Calu3 (cell line): ENCODE measurements at regions not wholly inside any gene's neighbourhood (a gene's known extent, or its start where the extent isn't known, plus 50 kb on each side); places are given as distances from the start of the nearest gene placed in this dataset.
"Not testable (repeated sequence)": the region's sequence is repeated elsewhere in the genome, so short reads cannot be mapped to it uniquely, and the experiment has no call there.

ENCODE experiments used
- BruUV-seq: library from RNA; stranded (reverse); fragments of 400-500 nt; replicated peaks from 2 replicates; lab custom pipeline; 2021; lab: Mats Ljungman, UMichigan
- CTCF ChIA-PET: fragments of 300-600 bp; sonication (Branson Sonifier 250); formaldehyde crosslinking; loops from one replicate; lab custom pipeline; 2022; ENCODE audit warnings: antibody characterized with exemption; lab: Charles Lee
- DNase-seq: peaks from one replicate; pipeline ENCODE4 v3.0.0; 2022
- H3K27ac Mint-ChIP-seq: one replicate; pipeline ENCODE4 v1.8.0; 2022; ENCODE audit warnings: mixed read lengths; ENCODE audit not compliant: unreplicated experiment
- H3K27me3 Mint-ChIP-seq: one replicate; pipeline ENCODE4 v1.8.0; 2022; ENCODE audit warnings: mixed read lengths; ENCODE audit not compliant: unreplicated experiment
- H3K36me3 Mint-ChIP-seq: one replicate; pipeline ENCODE4 v1.8.0; 2022; ENCODE audit warnings: mild to moderate bottlenecking, moderate library complexity, mixed read lengths; ENCODE audit not compliant: insufficient read depth, unreplicated experiment
- H3K4me1 Mint-ChIP-seq: one replicate; pipeline ENCODE4 v1.8.0; 2022; ENCODE audit warnings: mild to moderate bottlenecking, low read depth, mixed read lengths; ENCODE audit not compliant: unreplicated experiment
- H3K4me3 Mint-ChIP-seq: one replicate; pipeline ENCODE4 v1.8.0; 2022; ENCODE audit warnings: mild to moderate bottlenecking, low read depth, moderate library complexity, mixed read lengths; ENCODE audit not compliant: unreplicated experiment
- H3K9me3 Mint-ChIP-seq: one replicate; pipeline ENCODE4 v1.8.0; 2022; ENCODE audit warnings: low read depth, mixed read lengths; ENCODE audit not compliant: unreplicated experiment
- intact Hi-C: fragments of 100-400 bp; cut with micrococcal nuclease; formaldehyde crosslinking; loops from one replicate; pipeline ENCODE4 v1.10.0; 2022; ENCODE audit not compliant: unreplicated experiment
- TF ChIP-seq, protein P1 (sequence below): fragments of 200-600 bp; IDR thresholded peaks from one replicate; pipeline ENCODE4 v1.8.0; 2022; ENCODE audit warnings: antibody characterized with exemption; ENCODE audit not compliant: unreplicated experiment

DNA sequence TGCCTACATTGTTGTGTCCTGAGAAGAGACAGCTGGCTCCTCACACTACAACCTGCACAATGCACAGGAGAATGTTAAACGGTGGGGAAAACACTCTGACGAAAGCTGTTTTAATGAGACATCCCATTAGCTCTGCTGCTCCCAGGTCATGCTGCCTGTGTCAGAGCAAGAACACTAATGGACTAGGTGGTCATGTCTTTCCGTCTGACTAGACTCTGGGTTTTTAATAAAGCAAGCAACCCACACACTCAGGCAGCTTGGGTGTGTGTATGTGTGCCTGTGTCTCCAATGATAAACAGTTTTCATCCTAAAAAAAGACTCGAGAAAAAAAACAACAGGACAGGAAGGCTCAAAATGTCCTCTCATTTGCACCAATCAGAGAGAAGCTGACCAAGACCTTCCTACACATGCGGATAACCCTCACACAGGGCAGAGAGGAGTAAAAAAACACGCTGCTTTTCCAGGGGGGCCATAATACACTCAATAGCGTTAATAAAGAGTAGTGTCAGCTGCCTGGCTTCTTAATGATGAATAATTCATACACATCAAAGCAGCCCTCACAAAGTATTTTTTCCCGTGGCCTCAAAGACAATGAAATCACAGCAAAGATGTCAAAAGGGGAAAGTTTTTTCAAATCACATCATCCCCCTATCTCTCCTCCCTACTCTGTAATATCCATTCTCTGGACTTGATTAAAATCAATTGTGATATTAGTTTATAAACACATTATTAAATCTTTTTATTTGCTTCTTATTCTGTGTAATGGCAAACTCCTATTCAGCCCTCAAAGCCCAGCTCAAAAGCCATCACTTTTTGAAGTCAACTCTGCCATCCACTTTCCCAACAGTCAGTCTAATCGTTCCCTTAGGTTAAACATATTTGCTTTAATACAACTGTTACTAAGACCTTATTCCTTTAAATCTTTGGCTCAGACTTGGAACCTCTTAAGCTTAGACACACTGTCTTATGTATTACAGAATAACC, 244.2 kb upstream of the CDH11 start:
- Mint-ChIP-seq H3K4me3 (no peak overlapping the region), H3K27me3 (no peaks in the 10 kb centered on the region), H3K9me3 (peaks cover 6% of the 10 kb centered on the region), H3K27ac (no peak overlapping the region), H3K36me3 (no peaks in the 10 kb centered on the region), H3K4me1 (no peaks in the 10 kb centered on the region)
- TF ChIP-seq, protein P1, sequence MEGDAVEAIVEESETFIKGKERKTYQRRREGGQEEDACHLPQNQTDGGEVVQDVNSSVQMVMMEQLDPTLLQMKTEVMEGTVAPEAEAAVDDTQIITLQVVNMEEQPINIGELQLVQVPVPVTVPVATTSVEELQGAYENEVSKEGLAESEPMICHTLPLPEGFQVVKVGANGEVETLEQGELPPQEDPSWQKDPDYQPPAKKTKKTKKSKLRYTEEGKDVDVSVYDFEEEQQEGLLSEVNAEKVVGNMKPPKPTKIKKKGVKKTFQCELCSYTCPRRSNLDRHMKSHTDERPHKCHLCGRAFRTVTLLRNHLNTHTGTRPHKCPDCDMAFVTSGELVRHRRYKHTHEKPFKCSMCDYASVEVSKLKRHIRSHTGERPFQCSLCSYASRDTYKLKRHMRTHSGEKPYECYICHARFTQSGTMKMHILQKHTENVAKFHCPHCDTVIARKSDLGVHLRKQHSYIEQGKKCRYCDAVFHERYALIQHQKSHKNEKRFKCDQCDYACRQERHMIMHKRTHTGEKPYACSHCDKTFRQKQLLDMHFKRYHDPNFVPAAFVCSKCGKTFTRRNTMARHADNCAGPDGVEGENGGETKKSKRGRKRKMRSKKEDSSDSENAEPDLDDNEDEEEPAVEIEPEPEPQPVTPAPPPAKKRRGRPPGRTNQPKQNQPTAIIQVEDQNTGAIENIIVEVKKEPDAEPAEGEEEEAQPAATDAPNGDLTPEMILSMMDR: no peak
- BruUV-seq: no TSS peak
- intact Hi-C loops: no loop called here
- DNase-seq: no peak
- CTCF ChIA-PET: no interaction called here

DNA sequence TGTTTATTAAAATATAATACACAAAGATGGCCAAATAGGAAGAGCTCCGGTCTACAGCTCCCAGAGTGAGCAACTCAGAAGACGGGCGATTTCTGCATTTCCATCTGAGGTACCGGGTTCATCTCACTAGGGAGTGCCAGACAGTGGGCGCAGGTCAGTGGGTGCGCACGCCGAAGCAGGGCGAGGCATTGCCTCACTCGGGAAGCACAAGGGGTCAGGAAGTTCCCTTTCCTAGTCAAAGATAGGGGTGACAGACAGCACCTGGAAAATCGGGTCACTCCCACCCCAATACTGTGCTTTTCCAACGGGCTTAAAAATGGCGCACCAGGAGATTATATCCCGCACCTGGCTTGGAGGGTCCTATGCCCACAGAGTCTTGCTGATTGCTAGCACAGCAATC, 234.9 kb upstream of the CDH11 start:
- CTCF ChIA-PET, H3K36me3 Mint-ChIP-seq, H3K4me1 Mint-ChIP-seq, DNase-seq, BruUV-seq, intact Hi-C loops, H3K27ac Mint-ChIP-seq, H3K4me3 Mint-ChIP-seq, H3K27me3 Mint-ChIP-seq: not testable (repeated sequence)
- H3K9me3 Mint-ChIP-seq: peaks cover 16% of the 10 kb centered on the region

DNA sequence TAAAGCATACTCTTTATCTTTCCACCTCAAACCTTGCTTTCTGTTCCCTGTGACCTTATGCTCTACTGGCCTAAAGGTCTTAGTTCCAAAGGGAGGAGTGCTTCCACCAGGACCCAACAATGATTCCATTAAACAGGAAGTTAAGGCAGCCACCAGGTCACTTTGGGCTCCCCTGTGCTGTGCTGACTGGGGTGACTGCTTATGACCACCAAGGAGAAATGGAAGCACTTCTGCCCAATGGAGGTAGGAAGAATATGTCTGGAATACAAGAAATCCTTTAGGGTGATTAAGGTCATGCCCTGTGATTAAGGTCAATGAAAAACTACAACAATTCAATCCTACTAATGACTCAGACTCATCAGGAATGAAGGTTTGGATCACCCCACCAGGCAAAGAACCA, 233.8 kb upstream of the CDH11 start:
- DNase-seq: no peak
- intact Hi-C loops: no loop called here
- no peak overlapping the region for H3K27ac Mint-ChIP-seq
- no TSS peak for BruUV-seq
- peaks cover 16% of the 10 kb centered on the region for H3K9me3 Mint-ChIP-seq
- CTCF ChIA-PET: no interaction called here
- H3K36me3 Mint-ChIP-seq: no peaks in the 10 kb centered on the region
- no peaks in the 10 kb centered on the region for H3K4me1 Mint-ChIP-seq
- no peak overlapping the region for H3K4me3 Mint-ChIP-seq
- TF ChIP-seq, protein P1: no peak
- no peaks in the 10 kb centered on the region for H3K27me3 Mint-ChIP-seq

DNA sequence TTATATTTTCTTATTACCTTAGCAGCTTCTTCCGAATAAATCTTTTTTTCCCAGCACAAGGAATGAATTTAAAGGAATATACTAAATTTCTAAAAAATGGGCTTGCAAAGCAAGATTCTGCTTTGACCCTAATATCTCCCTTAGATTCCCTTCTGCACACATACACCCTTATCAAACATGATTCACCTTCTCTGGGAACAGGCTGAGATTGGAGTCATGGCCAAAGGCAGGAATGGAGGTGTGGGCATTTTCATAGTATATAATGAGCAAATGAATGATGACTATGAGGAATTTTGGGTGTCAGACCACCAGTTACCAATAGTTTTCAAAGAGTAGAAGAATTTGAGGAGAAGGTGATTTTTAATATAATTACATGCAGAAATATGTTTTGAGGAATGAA, 231.3 kb upstream of the CDH11 start:
- TF ChIP-seq, protein P1: no peak
- H3K36me3 Mint-ChIP-seq: no peaks in the 10 kb centered on the region
- H3K9me3 Mint-ChIP-seq: peaks cover 25% of the 10 kb centered on the region
- H3K27me3 Mint-ChIP-seq: no peaks in the 10 kb centered on the region
- no peaks in the 10 kb centered on the region for H3K4me1 Mint-ChIP-seq
- CTCF ChIA-PET: no interaction called here
- DNase-seq: no peak
- intact Hi-C loops: no loop called here
- BruUV-seq: no TSS peak
- H3K4me3 Mint-ChIP-seq: no peak overlapping the region
- no peak overlapping the region for H3K27ac Mint-ChIP-seq

DNA sequence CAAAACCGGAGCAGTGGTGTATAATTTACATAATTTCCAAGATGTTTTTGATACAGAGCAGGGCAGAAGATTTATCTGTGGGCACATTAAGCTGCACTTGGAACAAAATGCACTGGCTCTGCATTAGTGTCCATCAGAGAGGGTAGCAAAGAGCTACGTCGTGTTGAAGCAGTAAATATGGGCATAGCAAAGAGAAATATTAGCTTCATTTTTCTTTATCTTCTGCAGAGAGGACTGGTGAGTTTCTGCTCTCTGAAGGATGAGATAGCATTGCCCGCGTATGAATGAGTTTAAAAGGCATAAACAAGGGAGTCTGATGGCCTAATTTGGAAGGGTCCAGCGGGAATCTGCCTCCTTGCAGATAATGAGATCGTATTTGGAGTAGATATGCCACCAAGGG, 227.8 kb upstream of the CDH11 start:
- BruUV-seq: no TSS peak
- CTCF ChIA-PET: no interaction called here
- no peaks in the 10 kb centered on the region for H3K27me3 Mint-ChIP-seq
- H3K36me3 Mint-ChIP-seq: no peaks in the 10 kb centered on the region
- no peak for DNase-seq
- intact Hi-C loops: no loop called here
- peaks cover 31% of the 10 kb centered on the region for H3K9me3 Mint-ChIP-seq
- TF ChIP-seq, protein P1: no peak
- no peak overlapping the region for H3K4me3 Mint-ChIP-seq
- H3K27ac Mint-ChIP-seq: no peak overlapping the region
- H3K4me1 Mint-ChIP-seq: no peaks in the 10 kb centered on the region
